ENCODE measurements at regions not wholly inside any gene's neighbourhood (a gene's known extent, or its start where the extent isn't known, plus 50 kb on each side); places are given as distances from the start of the nearest gene placed in this dataset.

DNA sequence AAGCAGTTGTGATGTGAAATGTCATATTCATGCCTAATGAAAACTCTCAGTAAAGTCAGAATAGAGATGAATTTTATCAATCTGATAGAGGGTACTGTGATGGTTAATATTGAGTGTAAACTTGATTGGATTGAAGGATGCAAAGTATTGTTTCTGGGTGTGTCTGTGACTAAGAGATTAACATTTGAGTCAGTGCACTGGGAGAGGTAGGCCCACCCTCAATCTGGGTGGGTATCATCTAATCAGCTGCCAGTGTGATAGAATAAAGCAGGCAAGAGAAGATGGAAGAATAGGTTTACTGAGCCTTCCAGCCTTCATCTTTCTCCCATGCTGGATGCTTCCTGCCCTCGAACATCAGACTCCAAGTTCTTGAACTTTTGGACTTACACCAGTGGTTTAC lies 124.3 kb downstream of the CENPW start:
- no peak overlapping the region for H2AFZ ChIP-seq (replicated peaks; ENCODE audit: low read length, poor library complexity)
- ChIA-PET CTCF (no interaction called here), POLR2A (ENCODE audit: unreplicated experiment) (no interaction called here)
- no peaks in the 10 kb centered on the region for H3K79me1 ChIP-seq (ENCODE audit: low read depth in 1 of 2, low read length in 2 of 2)
- no peak overlapping the region for H3K23ac ChIP-seq (ENCODE audit: low read depth, low read length)
- no peak overlapping the region for H2BK20ac ChIP-seq (ENCODE audit: low read depth, low read length)
- no peaks in the 10 kb centered on the region for H3K36me3 ChIP-seq (ENCODE audit: control insufficient read depth, insufficient read depth, low read length)
- TF ChIP-seq RFX5 (IDR thresholded peaks at IDR 0.05; ENCODE audit: low read depth, low read length) (no peak), POLR2A (IDR thresholded peaks at IDR 0.05; ENCODE audit: low read depth, low read length) (no peak), CEBPB (IDR thresholded peaks at IDR 0.05; ENCODE audit: low read depth, low read length) (no peak), MAZ (IDR thresholded peaks at IDR 0.05; ENCODE audit: borderline replicate concordance, low read depth, low read length) (no peak), RCOR1 (IDR thresholded peaks at IDR 0.05; ENCODE audit: insufficient replicate concordance, low read length) (no peak)
- TF ChIP-seq, protein P1, sequence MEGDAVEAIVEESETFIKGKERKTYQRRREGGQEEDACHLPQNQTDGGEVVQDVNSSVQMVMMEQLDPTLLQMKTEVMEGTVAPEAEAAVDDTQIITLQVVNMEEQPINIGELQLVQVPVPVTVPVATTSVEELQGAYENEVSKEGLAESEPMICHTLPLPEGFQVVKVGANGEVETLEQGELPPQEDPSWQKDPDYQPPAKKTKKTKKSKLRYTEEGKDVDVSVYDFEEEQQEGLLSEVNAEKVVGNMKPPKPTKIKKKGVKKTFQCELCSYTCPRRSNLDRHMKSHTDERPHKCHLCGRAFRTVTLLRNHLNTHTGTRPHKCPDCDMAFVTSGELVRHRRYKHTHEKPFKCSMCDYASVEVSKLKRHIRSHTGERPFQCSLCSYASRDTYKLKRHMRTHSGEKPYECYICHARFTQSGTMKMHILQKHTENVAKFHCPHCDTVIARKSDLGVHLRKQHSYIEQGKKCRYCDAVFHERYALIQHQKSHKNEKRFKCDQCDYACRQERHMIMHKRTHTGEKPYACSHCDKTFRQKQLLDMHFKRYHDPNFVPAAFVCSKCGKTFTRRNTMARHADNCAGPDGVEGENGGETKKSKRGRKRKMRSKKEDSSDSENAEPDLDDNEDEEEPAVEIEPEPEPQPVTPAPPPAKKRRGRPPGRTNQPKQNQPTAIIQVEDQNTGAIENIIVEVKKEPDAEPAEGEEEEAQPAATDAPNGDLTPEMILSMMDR (conservative IDR thresholded peaks at IDR 0.05; ENCODE audit: low read depth, low read length): no peak
- TF ChIP-seq, protein P2, sequence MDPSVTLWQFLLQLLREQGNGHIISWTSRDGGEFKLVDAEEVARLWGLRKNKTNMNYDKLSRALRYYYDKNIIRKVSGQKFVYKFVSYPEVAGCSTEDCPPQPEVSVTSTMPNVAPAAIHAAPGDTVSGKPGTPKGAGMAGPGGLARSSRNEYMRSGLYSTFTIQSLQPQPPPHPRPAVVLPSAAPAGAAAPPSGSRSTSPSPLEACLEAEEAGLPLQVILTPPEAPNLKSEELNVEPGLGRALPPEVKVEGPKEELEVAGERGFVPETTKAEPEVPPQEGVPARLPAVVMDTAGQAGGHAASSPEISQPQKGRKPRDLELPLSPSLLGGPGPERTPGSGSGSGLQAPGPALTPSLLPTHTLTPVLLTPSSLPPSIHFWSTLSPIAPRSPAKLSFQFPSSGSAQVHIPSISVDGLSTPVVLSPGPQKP (IDR thresholded peaks at IDR 0.05; ENCODE audit: borderline replicate concordance, low read depth, low read length): no peak
- no peak overlapping the region for H3K4ac ChIP-seq (ENCODE audit: low read depth, low read length)
- H3K4me3 ChIP-seq (ENCODE audit: insufficient read depth, low read depth, low read length): no peak overlapping the region
- H2BK15ac ChIP-seq (ENCODE audit: low read depth, low read length): no peak overlapping the region
- no peak overlapping the region for H4K8ac ChIP-seq (ENCODE audit: low read depth in 2 of 2, low read length in 2 of 2)
- no peak overlapping the region for H4K5ac ChIP-seq (ENCODE audit: low read depth, low read length)
- H4K20me1 ChIP-seq (ENCODE audit: insufficient read depth, low read length): no peaks in the 10 kb centered on the region
- no peaks in the 10 kb centered on the region for H3K9me1 ChIP-seq (ENCODE audit: insufficient read depth, low read length)
- WGBS, 2 experiments (ENCODE audit: extremely low coverage in 2 of 2, insufficient read length in 1 of 2): no CpG with 5 or more reads among the region's 1 CpG
- no TSS peak for BruUV-seq (replicated peaks)
- no peak overlapping the region for H2AK5ac ChIP-seq (ENCODE audit: low read depth, low read length)
- no peaks in the 10 kb centered on the region for H3K9me3 ChIP-seq (ENCODE audit: control insufficient read depth, insufficient read depth, low read length)
- H3K4me2 ChIP-seq (ENCODE audit: low read depth, low read length): no peak overlapping the region
- no peak overlapping the region for H2AK9ac ChIP-seq (replicated peaks; ENCODE audit: low read depth, low read length, poor library complexity)
- H3K14ac ChIP-seq (replicated peaks; ENCODE audit: low read depth, low read length): no peak overlapping the region
- H3K9ac ChIP-seq (ENCODE audit: low read depth, low read length): no peak overlapping the region
- H3K56ac ChIP-seq (ENCODE audit: extremely low read depth, insufficient read depth, low read length): no peak overlapping the region
- intact Hi-C loops (cut with micrococcal nuclease) (no loop called here), dilution Hi-C loops (cut with HindIII; ENCODE audit: low sequenced_read_pairs, unreplicated experiment) (no loop called here), in situ Hi-C loops (cut with MboI; ENCODE audit: low sequenced_read_pairs) (no loop called here)
- no peaks in the 10 kb centered on the region for H3K27me3 ChIP-seq (ENCODE audit: control insufficient read depth, insufficient read depth, low read length)
- no peak overlapping the region for H3K27ac ChIP-seq (ENCODE audit: insufficient read depth, low read length)
- DNase-seq: no peak
- H2BK5ac ChIP-seq (ENCODE audit: low read depth, low read length, poor library complexity, severe bottlenecking): no peak overlapping the region
- H2BK120ac ChIP-seq (ENCODE audit: low read depth, low read length): no peak overlapping the region
- no peak overlapping the region for H4K91ac ChIP-seq (ENCODE audit: insufficient read depth, low read depth, low read length)
- no peak overlapping the region for H3K18ac ChIP-seq (ENCODE audit: low read depth, low read length)
- ATAC-seq (ENCODE audit: low read depth): no peak
- H3K4me1 ChIP-seq (ENCODE audit: control insufficient read depth, insufficient read depth, low read length): no peaks in the 10 kb centered on the region
